ENCODE measurements at regions not wholly inside any gene's neighbourhood (a gene's known extent, or its start where the extent isn't known, plus 50 kb on each side); places are given as distances from the start of the nearest gene placed in this dataset.

DNA sequence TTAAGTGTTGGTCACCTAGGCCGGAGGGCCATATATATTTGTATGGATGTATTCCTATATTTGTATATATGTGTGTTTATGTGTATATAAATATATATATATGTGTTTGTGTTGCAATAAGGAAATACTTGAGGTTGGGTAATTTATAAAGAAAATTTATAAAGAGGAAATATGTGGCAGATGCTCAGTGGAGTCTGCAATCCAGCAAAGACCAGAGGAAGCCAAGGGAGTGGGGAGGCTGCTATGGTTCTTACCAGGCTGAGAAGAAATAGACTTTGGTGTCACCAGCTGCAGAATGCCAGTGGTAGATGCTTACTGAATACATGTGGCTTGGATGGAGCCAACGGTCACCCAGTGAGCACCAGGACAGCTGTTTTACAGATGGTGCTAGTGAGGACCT is 97.4 kb upstream of the ELOVL5 start (continued):
- TF ChIP-seq EP300 (IDR thresholded peaks at IDR 0.05; ENCODE audit: borderline replicate concordance in 1 of 2, low read depth in 2 of 2, low read length in 2 of 2) (no peak), CEBPB (IDR thresholded peaks at IDR 0.05; ENCODE audit: low read depth, low read length) (no peak)

All from H1 (cell line).